ENCODE measurements at regions not wholly inside any gene's neighbourhood (a gene's known extent, or its start where the extent isn't known, plus 50 kb on each side); places are given as distances from the start of the nearest gene placed in this dataset.

- 69 to 70% methylated on average over 3 of the region's 3 CpGs for WGBS, 2 donors
- DNase-seq (no peak), ATAC-seq (ENCODE audit: low FRiP score) (no peak)
- no peaks in the 10 kb centered on the region for H3K36me3 ChIP-seq (ENCODE audit: control insufficient read depth in 1 of 2, insufficient read depth in 2 of 2, low read length in 1 of 2)
- intact Hi-C loops (cut with DNase I) = no loop called here
- H3K27me3 ChIP-seq (ENCODE audit: control insufficient read depth in 1 of 2, insufficient read depth in 2 of 2, low read length in 1 of 2) = no peaks in the 10 kb centered on the region
- no peak overlapping the region for H3K27ac ChIP-seq (ENCODE audit: low read depth in 1 of 2, low read length in 2 of 2)
- H3K4me1 ChIP-seq (ENCODE audit: control insufficient read depth in 1 of 2, insufficient read depth in 2 of 2, low read length in 2 of 2) = no peaks in the 10 kb centered on the region
- H3K4me3 ChIP-seq (ENCODE audit: low read length in 2 of 2) = no peak overlapping the region
- no peaks in the 10 kb centered on the region for H3K9me3 ChIP-seq (ENCODE audit: control insufficient read depth, low read length)
Observed at GRCh38 chr3:175913286-175913685, 1054.2 kb downstream of the NAALADL2 start.

- Histone ChIP-seq H3K9me3 (ENCODE audit: control insufficient read depth, low read length) (no peaks in the 10 kb centered on the region), H3K27ac (ENCODE audit: low read depth in 1 of 2, low read length in 2 of 2) (no peak overlapping the region), H3K4me3 (ENCODE audit: low read length in 2 of 2) (no peak overlapping the region), H3K4me1 (ENCODE audit: control insufficient read depth in 1 of 2, insufficient read depth in 2 of 2, low read length in 2 of 2) (no peaks in the 10 kb centered on the region), H3K36me3 (ENCODE audit: control insufficient read depth in 1 of 2, insufficient read depth in 2 of 2, low read length in 1 of 2) (no peaks in the 10 kb centered on the region), H3K27me3 (ENCODE audit: control insufficient read depth in 1 of 2, insufficient read depth in 2 of 2, low read length in 1 of 2) (no peaks in the 10 kb centered on the region)
- WGBS, 2 donors = 82 to 85% methylated on average over 1 of the region's 1 CpG
- ATAC-seq (ENCODE audit: low FRiP score) (no peak), DNase-seq (no peak)
- intact Hi-C loops (cut with DNase I) = no loop called here
Observed at GRCh38 chr3:175911937-175912336, 1052.8 kb downstream of the NAALADL2 start.

GRCh38 chr3:175902226-175902625 lies 1043.1 kb downstream of the NAALADL2 start:
- no peak for DNase-seq

GRCh38 chr3:175898194-175898593 lies 1039.1 kb downstream of the NAALADL2 start:
- Histone ChIP-seq H3K27ac (ENCODE audit: low read depth in 1 of 2, low read length in 2 of 2) (no peak overlapping the region), H3K27me3 (ENCODE audit: control insufficient read depth in 1 of 2, insufficient read depth in 2 of 2, low read length in 1 of 2) (no peaks in the 10 kb centered on the region), H3K36me3 (ENCODE audit: control insufficient read depth in 1 of 2, insufficient read depth in 2 of 2, low read length in 1 of 2) (no peaks in the 10 kb centered on the region), H3K4me1 (ENCODE audit: control insufficient read depth in 1 of 2, insufficient read depth in 2 of 2, low read length in 2 of 2) (peaks cover 0 to 2% of the 10 kb centered on the region in 2 donors), H3K4me3 (ENCODE audit: low read length in 2 of 2) (no peak overlapping the region), H3K9me3 (ENCODE audit: control insufficient read depth, low read length) (no peaks in the 10 kb centered on the region)
- ATAC-seq (ENCODE audit: low FRiP score) (no peak), DNase-seq (no peak)
- intact Hi-C loops (cut with DNase I) = no loop called here
- WGBS, 2 donors = 96 to 98% methylated on average over 2 of the region's 2 CpGs

More at GRCh38 chr3:175902226-175902625, 1043.1 kb downstream of the NAALADL2 start:
- Histone ChIP-seq H3K36me3 (ENCODE audit: control insufficient read depth in 1 of 2, insufficient read depth in 2 of 2, low read length in 1 of 2) (no peaks in the 10 kb centered on the region), H3K4me1 (ENCODE audit: control insufficient read depth in 1 of 2, insufficient read depth in 2 of 2, low read length in 2 of 2) (no peaks in the 10 kb centered on the region), H3K27me3 (ENCODE audit: control insufficient read depth in 1 of 2, insufficient read depth in 2 of 2, low read length in 1 of 2) (no peaks in the 10 kb centered on the region), H3K9me3 (ENCODE audit: control insufficient read depth, low read length) (no peaks in the 10 kb centered on the region), H3K27ac (ENCODE audit: low read depth in 1 of 2, low read length in 2 of 2) (no peak overlapping the region), H3K4me3 (ENCODE audit: low read length in 2 of 2) (no peak overlapping the region)
- WGBS, 2 donors = 89 to 91% methylated on average over 1 of the region's 1 CpG
- intact Hi-C loops (cut with DNase I) = no loop called here
- ATAC-seq (ENCODE audit: low FRiP score) = no peak

- ATAC-seq (ENCODE audit: low FRiP score) = no peak
- intact Hi-C loops (cut with DNase I) = no loop called here
- no peak for DNase-seq
- H3K36me3 ChIP-seq (ENCODE audit: control insufficient read depth in 1 of 2, insufficient read depth in 2 of 2, low read length in 1 of 2) = no peaks in the 10 kb centered on the region
- no peak overlapping the region for H3K27ac ChIP-seq (ENCODE audit: low read depth in 1 of 2, low read length in 2 of 2)
- H3K27me3 ChIP-seq (ENCODE audit: control insufficient read depth in 1 of 2, insufficient read depth in 2 of 2, low read length in 1 of 2) = no peaks in the 10 kb centered on the region
- H3K4me1 ChIP-seq (ENCODE audit: control insufficient read depth in 1 of 2, insufficient read depth in 2 of 2, low read length in 2 of 2) = peaks cover 0 to 2% of the 10 kb centered on the region in 2 donors
- 77 to 83% methylated on average over 2 of the region's 2 CpGs for WGBS, 2 donors
- H3K4me3 ChIP-seq (ENCODE audit: low read length in 2 of 2) = no peak overlapping the region
- no peaks in the 10 kb centered on the region for H3K9me3 ChIP-seq (ENCODE audit: control insufficient read depth, low read length)
Observed at GRCh38 chr3:175896655-175897054, 1037.5 kb downstream of the NAALADL2 start.

GRCh38 chr3:175895731-175896130 lies 1036.6 kb downstream of the NAALADL2 start:
- H3K36me3 ChIP-seq (ENCODE audit: control insufficient read depth in 1 of 2, insufficient read depth in 2 of 2, low read length in 1 of 2) = no peaks in the 10 kb centered on the region
- no peaks in the 10 kb centered on the region for H3K27me3 ChIP-seq (ENCODE audit: control insufficient read depth in 1 of 2, insufficient read depth in 2 of 2, low read length in 1 of 2)
- peaks cover 0 to 2% of the 10 kb centered on the region in 2 donors for H3K4me1 ChIP-seq (ENCODE audit: control insufficient read depth in 1 of 2, insufficient read depth in 2 of 2, low read length in 2 of 2)
- intact Hi-C loops (cut with DNase I) = no loop called here
- H3K4me3 ChIP-seq (ENCODE audit: low read length in 2 of 2) = no peak overlapping the region
- ATAC-seq (ENCODE audit: low FRiP score) = no peak
- 93 to 94% methylated on average over 1 of the region's 1 CpG for WGBS, 2 donors
- no peak overlapping the region for H3K27ac ChIP-seq (ENCODE audit: low read depth in 1 of 2, low read length in 2 of 2)
- DNase-seq = no peak
- no peaks in the 10 kb centered on the region for H3K9me3 ChIP-seq (ENCODE audit: control insufficient read depth, low read length)

GRCh38 chr3:175893566-175893965 lies 1034.4 kb downstream of the NAALADL2 start:
- intact Hi-C loops (cut with DNase I) = no loop called here
- WGBS, 2 donors = 90 to 91% methylated on average over 5 of the region's 5 CpGs
- no peak overlapping the region for H3K4me3 ChIP-seq (ENCODE audit: low read length in 2 of 2)
- peaks cover 0 to 2% of the 10 kb centered on the region in 2 donors for H3K4me1 ChIP-seq (ENCODE audit: control insufficient read depth in 1 of 2, insufficient read depth in 2 of 2, low read length in 2 of 2)
- H3K27me3 ChIP-seq (ENCODE audit: control insufficient read depth in 1 of 2, insufficient read depth in 2 of 2, low read length in 1 of 2) = no peaks in the 10 kb centered on the region
- H3K36me3 ChIP-seq (ENCODE audit: control insufficient read depth in 1 of 2, insufficient read depth in 2 of 2, low read length in 1 of 2) = no peaks in the 10 kb centered on the region
- no peaks in the 10 kb centered on the region for H3K9me3 ChIP-seq (ENCODE audit: control insufficient read depth, low read length)
- no peak overlapping the region for H3K27ac ChIP-seq (ENCODE audit: low read depth in 1 of 2, low read length in 2 of 2)
- DNase-seq = no peak
- ATAC-seq (ENCODE audit: low FRiP score) = no peak

- H3K27me3 ChIP-seq (ENCODE audit: control insufficient read depth in 1 of 2, insufficient read depth in 2 of 2, low read length in 1 of 2) = no peaks in the 10 kb centered on the region
- intact Hi-C loops (cut with DNase I) = no loop called here
- 51 to 62% methylated on average over 4 of the region's 4 CpGs for WGBS, 2 donors
- ATAC-seq (ENCODE audit: low FRiP score) (no peak), DNase-seq (no peak)
- H3K4me1 ChIP-seq (ENCODE audit: control insufficient read depth in 1 of 2, insufficient read depth in 2 of 2, low read length in 2 of 2) = no peaks in the 10 kb centered on the region
- no peaks in the 10 kb centered on the region for H3K36me3 ChIP-seq (ENCODE audit: control insufficient read depth in 1 of 2, insufficient read depth in 2 of 2, low read length in 1 of 2)
- H3K4me3 ChIP-seq (ENCODE audit: low read length in 2 of 2) = no peak overlapping the region
- no peak overlapping the region for H3K27ac ChIP-seq (ENCODE audit: low read depth in 1 of 2, low read length in 2 of 2)
- H3K9me3 ChIP-seq (ENCODE audit: control insufficient read depth, low read length) = no peaks in the 10 kb centered on the region
Observed at GRCh38 chr3:175890066-175890465, 1030.9 kb downstream of the NAALADL2 start.

- Histone ChIP-seq H3K36me3 (ENCODE audit: control insufficient read depth in 1 of 2, insufficient read depth in 2 of 2, low read length in 1 of 2) (no peaks in the 10 kb centered on the region), H3K4me1 (ENCODE audit: control insufficient read depth in 1 of 2, insufficient read depth in 2 of 2, low read length in 2 of 2) (no peaks in the 10 kb centered on the region), H3K27me3 (ENCODE audit: control insufficient read depth in 1 of 2, insufficient read depth in 2 of 2, low read length in 1 of 2) (no peaks in the 10 kb centered on the region), H3K4me3 (ENCODE audit: low read length in 2 of 2) (no peak overlapping the region), H3K9me3 (ENCODE audit: control insufficient read depth, low read length) (no peaks in the 10 kb centered on the region), H3K27ac (ENCODE audit: low read depth in 1 of 2, low read length in 2 of 2) (no peak overlapping the region)
- ATAC-seq (ENCODE audit: low FRiP score) (no peak), DNase-seq (no peak)
- intact Hi-C loops (cut with DNase I) = no loop called here
- 78 to 83% methylated on average over 10 of the region's 10 CpGs for WGBS, 2 donors
Observed at GRCh38 chr3:175885231-175885766, 1026.2 kb downstream of the NAALADL2 start.

Measured in aorta (tissue), 5 donors.